ENCODE measurements at regions not wholly inside any gene's neighbourhood (a gene's known extent, or its start where the extent isn't known, plus 50 kb on each side); places are given as distances from the start of the nearest gene placed in this dataset.
"Not testable (repeated sequence)": the region's sequence is repeated elsewhere in the genome, so short reads cannot be mapped to it uniquely, and the experiment has no call there.

GRCh38 chr10:32189400-32190084 is 133.3 kb upstream of the KIF5B start:
- no peaks in the 10 kb centered on the region for H3K36me3 ChIP-seq (ENCODE audit: control insufficient read depth in 2 of 3, insufficient read depth in 3 of 3, low read length in 3 of 3)
- peaks cover 0 to 2% (median 0%) of the 10 kb centered on the region in 3 donors for H3K4me1 ChIP-seq (ENCODE audit: control insufficient read depth in 2 of 3, insufficient read depth in 2 of 3, low read depth in 1 of 3, low read length in 3 of 3)
- FAIRE-seq = no peak
- H3K27me3 ChIP-seq (ENCODE audit: control insufficient read depth, insufficient read depth, low read length) = no peaks in the 10 kb centered on the region
- DNase-seq = peak in 1 of 5 donors; percentile 48
- H3K4me3 ChIP-seq (ENCODE audit: low read length in 3 of 3) = no peak overlapping the region
- no peak for TF ChIP-seq CTCF (IDR thresholded peaks at IDR 0.05; ENCODE audit: borderline replicate concordance, extremely low read depth, insufficient read depth)
- intact Hi-C loops (cut with DNase I) = no loop called here
- H3K9me3 ChIP-seq (ENCODE audit: control insufficient read depth in 2 of 3, insufficient read depth in 1 of 3, low read length in 3 of 3) = no peaks in the 10 kb centered on the region
- H3K27ac ChIP-seq (ENCODE audit: low read depth in 2 of 2, low read length in 2 of 2) = no peak overlapping the region
- no peak overlapping the region for H3K9ac ChIP-seq (ENCODE audit: low read length in 3 of 3)

- H3K9ac ChIP-seq (ENCODE audit: low read length in 3 of 3); H3K4me1 ChIP-seq (ENCODE audit: control insufficient read depth in 2 of 3, insufficient read depth in 2 of 3, low read depth in 1 of 3, low read length in 3 of 3); H3K9me3 ChIP-seq (ENCODE audit: control insufficient read depth in 2 of 3, insufficient read depth in 1 of 3, low read length in 3 of 3); FAIRE-seq; H3K4me3 ChIP-seq (ENCODE audit: low read length in 3 of 3); DNase-seq; H3K27me3 ChIP-seq (ENCODE audit: control insufficient read depth, insufficient read depth, low read length); intact Hi-C loops (cut with DNase I); H3K27ac ChIP-seq (ENCODE audit: low read depth in 2 of 2, low read length in 2 of 2); H3K36me3 ChIP-seq (ENCODE audit: control insufficient read depth in 2 of 3, insufficient read depth in 3 of 3, low read length in 3 of 3): not testable (repeated sequence)
Measured at GRCh38 chr10:32188601-32189000, 132.4 kb upstream of the KIF5B start.

DNA sequence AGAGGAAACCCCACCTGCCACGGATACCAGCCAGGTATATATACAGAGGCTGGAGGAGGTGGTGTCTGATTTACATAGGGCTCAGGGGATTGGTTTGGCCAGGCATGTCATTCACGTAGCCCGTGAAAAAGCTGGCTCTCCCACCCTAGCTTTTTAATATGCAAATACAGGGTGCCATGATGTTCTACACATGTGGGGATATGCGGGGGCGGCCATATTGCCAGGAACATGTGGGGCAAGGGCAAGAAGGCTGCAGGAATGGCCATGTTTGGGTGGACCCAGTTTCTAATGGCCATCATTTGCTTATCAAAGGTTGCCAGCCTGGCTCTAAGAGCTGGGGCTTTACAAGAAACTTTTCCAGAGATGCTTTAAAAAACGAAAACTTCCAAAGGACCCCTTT is 131.5 kb upstream of the KIF5B start:
- H3K4me3 ChIP-seq (ENCODE audit: low read length in 3 of 3) = no peak overlapping the region
- H3K27me3 ChIP-seq (ENCODE audit: control insufficient read depth, insufficient read depth, low read length) = no peaks in the 10 kb centered on the region
- H3K36me3 ChIP-seq (ENCODE audit: control insufficient read depth in 2 of 3, insufficient read depth in 3 of 3, low read length in 3 of 3) = no peaks in the 10 kb centered on the region
- FAIRE-seq (no peak), DNase-seq (no peak)
- H3K4me1 ChIP-seq (ENCODE audit: control insufficient read depth in 2 of 3, insufficient read depth in 2 of 3, low read depth in 1 of 3, low read length in 3 of 3) = peaks cover 0 to 2% (median 0%) of the 10 kb centered on the region in 3 donors
- no peak overlapping the region for H3K9ac ChIP-seq (ENCODE audit: low read length in 3 of 3)
- H3K27ac ChIP-seq (ENCODE audit: low read depth in 2 of 2, low read length in 2 of 2) = no peak overlapping the region
- no peaks in the 10 kb centered on the region for H3K9me3 ChIP-seq (ENCODE audit: control insufficient read depth in 2 of 3, insufficient read depth in 1 of 3, low read length in 3 of 3)
- no peak for TF ChIP-seq CTCF (IDR thresholded peaks at IDR 0.05; ENCODE audit: borderline replicate concordance, extremely low read depth, insufficient read depth)
- intact Hi-C loops (cut with DNase I) = no loop called here

DNA sequence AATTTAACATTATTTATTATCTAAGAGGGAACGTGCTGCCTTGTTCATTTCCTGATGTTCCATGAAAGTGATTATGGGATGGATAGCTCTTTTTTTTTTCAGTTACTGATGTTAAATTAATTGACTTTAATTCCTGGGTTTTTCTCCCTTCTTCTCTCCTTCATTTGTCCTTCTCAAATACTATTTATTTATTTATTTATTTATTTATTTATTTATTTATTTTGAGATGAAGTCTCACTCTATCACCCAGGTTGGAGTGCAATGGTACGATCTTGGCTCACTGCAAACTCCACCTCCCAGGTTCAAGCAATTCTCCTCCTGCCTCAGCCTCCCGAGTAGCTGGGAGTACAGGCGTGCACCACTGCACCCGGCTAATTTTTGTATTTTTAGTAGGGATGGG is 127.4 kb upstream of the KIF5B start:
- H3K27ac ChIP-seq (ENCODE audit: low read depth in 2 of 2, low read length in 2 of 2); FAIRE-seq; DNase-seq; H3K9me3 ChIP-seq (ENCODE audit: control insufficient read depth in 2 of 3, insufficient read depth in 1 of 3, low read length in 3 of 3); H3K27me3 ChIP-seq (ENCODE audit: control insufficient read depth, insufficient read depth, low read length); H3K36me3 ChIP-seq (ENCODE audit: control insufficient read depth in 2 of 3, insufficient read depth in 3 of 3, low read length in 3 of 3); intact Hi-C loops (cut with DNase I); H3K9ac ChIP-seq (ENCODE audit: low read length in 3 of 3); H3K4me1 ChIP-seq (ENCODE audit: control insufficient read depth in 2 of 3, insufficient read depth in 2 of 3, low read depth in 1 of 3, low read length in 3 of 3); H3K4me3 ChIP-seq (ENCODE audit: low read length in 3 of 3): not testable (repeated sequence)

Measured in kidney (tissue), 13 donors.